ENCODE measurements at regions not wholly inside any gene's neighbourhood (a gene's known extent, or its start where the extent isn't known, plus 50 kb on each side); places are given as distances from the start of the nearest gene placed in this dataset.
"Not testable (repeated sequence)": the region's sequence is repeated elsewhere in the genome, so short reads cannot be mapped to it uniquely, and the experiment has no call there.

GRCh38 chr15:87752250-87752951 is 504.1 kb downstream of the NTRK3 start:
- DNase-seq, result no peak

GRCh38 chr15:87748483-87748882 is 508.1 kb downstream of the NTRK3 start:
- DNase-seq, result no peak

- no peak for DNase-seq
Measured at GRCh38 chr15:87747087-87747486, 509.5 kb downstream of the NTRK3 start.

GRCh38 chr15:87746333-87746732 is 510.2 kb downstream of the NTRK3 start:
- DNase-seq, result no peak

GRCh38 chr15:87744815-87745214 is 511.7 kb downstream of the NTRK3 start:
- no peak for DNase-seq

- no peak for DNase-seq
Measured at GRCh38 chr15:87743562-87743961, 513.0 kb downstream of the NTRK3 start.

GRCh38 chr15:87741350-87741749 is 515.2 kb downstream of the NTRK3 start:
- no peak for DNase-seq

- no peak for DNase-seq
Measured at GRCh38 chr15:87740655-87741344, 515.7 kb downstream of the NTRK3 start.

GRCh38 chr15:87739866-87740265 is 516.7 kb downstream of the NTRK3 start:
- DNase-seq, result no peak

GRCh38 chr15:87739081-87739480 is 517.5 kb downstream of the NTRK3 start:
- DNase-seq, result no peak

- not testable (repeated sequence) for DNase-seq
Measured at GRCh38 chr15:87737460-87737859, 519.1 kb downstream of the NTRK3 start.

- peak in 1 of 2 donors; percentile 7 for DNase-seq
Measured at GRCh38 chr15:87736891-87737389, 519.6 kb downstream of the NTRK3 start.

- DNase-seq, result no peak
Measured at GRCh38 chr15:87736401-87736800, 520.1 kb downstream of the NTRK3 start.

- DNase-seq, result no peak
Measured at GRCh38 chr15:87735522-87735921, 521.0 kb downstream of the NTRK3 start.

- DNase-seq, result no peak
Measured at GRCh38 chr15:87734571-87735373, 521.8 kb downstream of the NTRK3 start.

GRCh38 chr15:87733977-87734376 is 522.6 kb downstream of the NTRK3 start:
- DNase-seq, result no peak

- no peak for DNase-seq
Measured at GRCh38 chr15:87733541-87733941, 523.0 kb downstream of the NTRK3 start.

- no peak for DNase-seq
Measured at GRCh38 chr15:87732976-87733375, 523.6 kb downstream of the NTRK3 start.

GRCh38 chr15:87731630-87732029 is 524.9 kb downstream of the NTRK3 start:
- no peak for DNase-seq

GRCh38 chr15:87730706-87731105 is 525.8 kb downstream of the NTRK3 start:
- no peak for DNase-seq

- no peak for DNase-seq
Measured at GRCh38 chr15:87728998-87729397, 527.5 kb downstream of the NTRK3 start.

- DNase-seq, result no peak
Measured at GRCh38 chr15:87727073-87727472, 529.5 kb downstream of the NTRK3 start.

GRCh38 chr15:87724330-87724729 is 532.2 kb downstream of the NTRK3 start:
- peak in 1 of 2 donors; percentile 6 for DNase-seq
